ENCODE measurements at regions not wholly inside any gene's neighbourhood (a gene's known extent, or its start where the extent isn't known, plus 50 kb on each side); places are given as distances from the start of the nearest gene placed in this dataset.

DNA sequence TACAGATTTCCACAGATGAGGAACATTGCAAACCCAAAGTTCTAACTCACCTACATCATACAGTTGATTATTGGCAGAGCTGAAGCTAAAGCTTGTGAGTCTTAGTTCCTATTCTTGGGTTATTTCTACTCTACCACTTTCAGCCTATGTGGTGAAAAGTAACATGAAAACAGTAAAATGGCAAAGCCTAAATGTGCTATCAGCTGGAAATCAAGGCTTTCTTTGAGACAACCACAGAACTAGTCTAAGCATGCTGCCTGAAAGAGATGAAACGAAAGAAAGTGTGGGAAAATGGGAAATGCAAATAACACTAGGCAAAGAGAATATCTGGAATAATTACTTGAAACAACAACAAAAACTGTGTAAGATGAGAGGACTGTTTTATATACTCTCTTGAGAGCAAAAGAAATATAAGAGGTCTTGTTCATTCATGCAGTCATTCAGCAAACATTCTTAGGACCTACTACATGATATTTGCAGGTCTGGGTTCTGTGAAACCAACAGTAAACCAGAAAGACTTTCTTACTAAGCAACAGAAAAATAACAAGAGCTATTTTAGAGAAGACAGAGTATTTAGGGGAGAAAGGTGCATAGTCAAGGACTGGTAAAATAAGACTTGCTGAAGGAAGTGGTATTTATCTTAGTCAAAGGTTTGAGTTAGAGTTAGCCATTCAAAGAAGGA lies 437.1 kb downstream of the HTR7 start:
- TF ChIP-seq, protein P1, sequence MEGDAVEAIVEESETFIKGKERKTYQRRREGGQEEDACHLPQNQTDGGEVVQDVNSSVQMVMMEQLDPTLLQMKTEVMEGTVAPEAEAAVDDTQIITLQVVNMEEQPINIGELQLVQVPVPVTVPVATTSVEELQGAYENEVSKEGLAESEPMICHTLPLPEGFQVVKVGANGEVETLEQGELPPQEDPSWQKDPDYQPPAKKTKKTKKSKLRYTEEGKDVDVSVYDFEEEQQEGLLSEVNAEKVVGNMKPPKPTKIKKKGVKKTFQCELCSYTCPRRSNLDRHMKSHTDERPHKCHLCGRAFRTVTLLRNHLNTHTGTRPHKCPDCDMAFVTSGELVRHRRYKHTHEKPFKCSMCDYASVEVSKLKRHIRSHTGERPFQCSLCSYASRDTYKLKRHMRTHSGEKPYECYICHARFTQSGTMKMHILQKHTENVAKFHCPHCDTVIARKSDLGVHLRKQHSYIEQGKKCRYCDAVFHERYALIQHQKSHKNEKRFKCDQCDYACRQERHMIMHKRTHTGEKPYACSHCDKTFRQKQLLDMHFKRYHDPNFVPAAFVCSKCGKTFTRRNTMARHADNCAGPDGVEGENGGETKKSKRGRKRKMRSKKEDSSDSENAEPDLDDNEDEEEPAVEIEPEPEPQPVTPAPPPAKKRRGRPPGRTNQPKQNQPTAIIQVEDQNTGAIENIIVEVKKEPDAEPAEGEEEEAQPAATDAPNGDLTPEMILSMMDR (IDR thresholded peaks at IDR 0.05) = no peak
- no peak for TF ChIP-seq POLR2AphosphoS5 (IDR thresholded peaks at IDR 0.05; ENCODE audit: insufficient read depth in 1 of 2, low read depth in 1 of 2)

Data from vagina (tissue), 2 donors.